ENCODE measurements at regions not wholly inside any gene's neighbourhood (a gene's known extent, or its start where the extent isn't known, plus 50 kb on each side); places are given as distances from the start of the nearest gene placed in this dataset.

GRCh38 chr17:79211061-79211770 lies 136.6 kb downstream of the ENGASE start:
- H3K4me1 ChIP-seq (replicated peaks; ENCODE audit: insufficient read depth), result no peaks in the 10 kb centered on the region
- ChIA-PET CTCF (no interaction called here), POLR2A (ENCODE audit: unreplicated experiment) (no interaction called here)
- H3K36me3 ChIP-seq (ENCODE audit: low read depth), result no peaks in the 10 kb centered on the region
- no peaks in the 10 kb centered on the region for H3F3A ChIP-seq (ENCODE audit: insufficient read depth, low read depth)
- no peak for DNase-seq
- no peaks in the 10 kb centered on the region for H3K9me2 ChIP-seq (ENCODE audit: insufficient read depth)
- H3K4me2 ChIP-seq, result no peak overlapping the region
- TF ChIP-seq CTCF (conservative IDR thresholded peaks at IDR 0.05) (no peak), EZH2 (IDR thresholded peaks at IDR 0.05; ENCODE audit: low read depth) (no peak)
- BruUV-seq (replicated peaks), result no TSS peak
- no peak overlapping the region for H3K27ac ChIP-seq
- no peaks in the 10 kb centered on the region; the same call in 1 of the 2 replicates for H4K20me1 ChIP-seq (ENCODE audit: insufficient read depth)
- no peak overlapping the region for H3K4me3 ChIP-seq
- peaks cover 96% of the 10 kb centered on the region for H3K27me3 ChIP-seq (ENCODE audit: insufficient read depth, low read depth)
- intact Hi-C loops (cut with micrococcal nuclease; ENCODE audit: unreplicated experiment), result no loop called here
- H3K79me2 ChIP-seq (ENCODE audit: low read depth), result no peaks in the 10 kb centered on the region
- no peak overlapping the region for H2AFZ ChIP-seq
- H3K9me3 ChIP-seq (ENCODE audit: insufficient read depth, low read depth), result no peaks in the 10 kb centered on the region

- Histone ChIP-seq H3K27ac (no peak overlapping the region), H3K4me2 (no peak overlapping the region), H3K9me3 (ENCODE audit: insufficient read depth, low read depth) (no peaks in the 10 kb centered on the region), H3K4me3 (no peak overlapping the region), H4K20me1 (ENCODE audit: insufficient read depth) (no peaks in the 10 kb centered on the region), H3K4me1 (replicated peaks; ENCODE audit: insufficient read depth) (no peaks in the 10 kb centered on the region), H3K79me2 (ENCODE audit: low read depth) (no peaks in the 10 kb centered on the region), H3K27me3 (ENCODE audit: insufficient read depth, low read depth) (peaks cover 96% of the 10 kb centered on the region), H3K9me2 (ENCODE audit: insufficient read depth) (no peaks in the 10 kb centered on the region), H3F3A (ENCODE audit: insufficient read depth, low read depth) (no peaks in the 10 kb centered on the region), H3K36me3 (ENCODE audit: low read depth) (no peaks in the 10 kb centered on the region), H2AFZ (no peak overlapping the region)
- ChIA-PET POLR2A (ENCODE audit: unreplicated experiment) (no interaction called here), CTCF (no interaction called here)
- intact Hi-C loops (cut with micrococcal nuclease; ENCODE audit: unreplicated experiment), result no loop called here
- no TSS peak for BruUV-seq (replicated peaks)
- DNase-seq, result no peak
- TF ChIP-seq CTCF (conservative IDR thresholded peaks at IDR 0.05), result no peak
- no peak for TF ChIP-seq EZH2 (IDR thresholded peaks at IDR 0.05; ENCODE audit: low read depth)
Measured at GRCh38 chr17:79210638-79211037, 136.0 kb downstream of the ENGASE start.

DNA sequence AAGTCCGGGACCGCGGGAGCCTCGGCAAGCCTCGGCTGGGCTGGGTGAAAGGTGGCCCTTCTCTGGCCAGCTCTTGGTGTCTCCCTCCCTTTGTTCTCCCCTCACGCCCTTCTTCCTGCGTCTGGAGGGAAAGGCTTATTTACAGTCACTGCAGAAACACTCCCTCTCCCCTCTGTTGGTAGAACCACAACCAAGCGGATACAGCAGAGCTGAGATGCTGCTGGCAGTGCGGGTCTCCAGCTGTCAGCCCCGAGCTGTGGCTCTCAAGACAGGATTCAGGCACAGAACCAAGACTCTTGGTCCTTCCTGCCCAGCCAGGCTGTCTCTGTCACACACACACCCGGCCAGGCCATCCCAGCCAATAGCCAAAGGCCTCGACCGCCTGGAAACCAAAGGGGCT lies 133.3 kb downstream of the ENGASE start:
- BruUV-seq (replicated peaks), result no TSS peak
- no peak for TF ChIP-seq CTCF (conservative IDR thresholded peaks at IDR 0.05)
- no peaks in the 10 kb centered on the region for H3K9me2 ChIP-seq (ENCODE audit: insufficient read depth)
- POLR2A ChIA-PET (ENCODE audit: unreplicated experiment), result no interaction called here
- H3K27ac ChIP-seq, result no peak overlapping the region
- no peak for DNase-seq
- no peaks in the 10 kb centered on the region for H3K9me3 ChIP-seq (ENCODE audit: insufficient read depth, low read depth)
- no peak overlapping the region for H3K4me2 ChIP-seq
- no peaks in the 10 kb centered on the region for H3F3A ChIP-seq (ENCODE audit: insufficient read depth, low read depth)
- intact Hi-C loops (cut with micrococcal nuclease; ENCODE audit: unreplicated experiment), result no loop called here
- no peaks in the 10 kb centered on the region for H4K20me1 ChIP-seq (ENCODE audit: insufficient read depth)
- no peak overlapping the region for H2AFZ ChIP-seq
- peaks cover 77% of the 10 kb centered on the region for H3K27me3 ChIP-seq (ENCODE audit: insufficient read depth, low read depth)
- CTCF ChIA-PET, result no interaction called here
- H3K79me2 ChIP-seq (ENCODE audit: low read depth), result no peaks in the 10 kb centered on the region
- H3K4me3 ChIP-seq, result no peak overlapping the region
- no peaks in the 10 kb centered on the region for H3K4me1 ChIP-seq (replicated peaks; ENCODE audit: insufficient read depth)
- no peaks in the 10 kb centered on the region for H3K36me3 ChIP-seq (ENCODE audit: low read depth)
